ENCODE measurements at regions not wholly inside any gene's neighbourhood (a gene's known extent, or its start where the extent isn't known, plus 50 kb on each side); places are given as distances from the start of the nearest gene placed in this dataset.

DNA sequence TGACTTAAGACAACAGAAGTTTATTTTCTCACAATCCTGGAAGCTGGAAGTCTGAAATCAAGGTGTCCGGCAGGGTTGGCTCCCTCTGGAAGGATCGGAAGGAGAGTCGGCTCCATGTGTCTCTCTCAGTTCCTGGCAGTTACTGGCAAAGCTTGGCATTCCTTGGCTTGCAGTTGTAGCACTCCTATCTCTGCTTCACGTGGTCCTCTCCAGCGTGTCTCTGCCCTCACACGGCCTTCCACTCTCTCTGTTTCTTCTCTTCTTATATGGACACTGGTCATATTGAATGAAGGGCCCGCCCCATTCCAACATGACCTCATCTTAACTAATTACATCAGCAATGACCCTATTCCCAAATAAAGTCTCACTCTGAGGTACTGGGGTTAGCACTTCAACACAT, 60.1 kb upstream of the TUNAR start:
- TF ChIP-seq, protein P1, sequence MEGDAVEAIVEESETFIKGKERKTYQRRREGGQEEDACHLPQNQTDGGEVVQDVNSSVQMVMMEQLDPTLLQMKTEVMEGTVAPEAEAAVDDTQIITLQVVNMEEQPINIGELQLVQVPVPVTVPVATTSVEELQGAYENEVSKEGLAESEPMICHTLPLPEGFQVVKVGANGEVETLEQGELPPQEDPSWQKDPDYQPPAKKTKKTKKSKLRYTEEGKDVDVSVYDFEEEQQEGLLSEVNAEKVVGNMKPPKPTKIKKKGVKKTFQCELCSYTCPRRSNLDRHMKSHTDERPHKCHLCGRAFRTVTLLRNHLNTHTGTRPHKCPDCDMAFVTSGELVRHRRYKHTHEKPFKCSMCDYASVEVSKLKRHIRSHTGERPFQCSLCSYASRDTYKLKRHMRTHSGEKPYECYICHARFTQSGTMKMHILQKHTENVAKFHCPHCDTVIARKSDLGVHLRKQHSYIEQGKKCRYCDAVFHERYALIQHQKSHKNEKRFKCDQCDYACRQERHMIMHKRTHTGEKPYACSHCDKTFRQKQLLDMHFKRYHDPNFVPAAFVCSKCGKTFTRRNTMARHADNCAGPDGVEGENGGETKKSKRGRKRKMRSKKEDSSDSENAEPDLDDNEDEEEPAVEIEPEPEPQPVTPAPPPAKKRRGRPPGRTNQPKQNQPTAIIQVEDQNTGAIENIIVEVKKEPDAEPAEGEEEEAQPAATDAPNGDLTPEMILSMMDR (IDR thresholded peaks at IDR 0.05; ENCODE audit: insufficient read depth, low read length), result no peak
- no peak for TF ChIP-seq POLR2AphosphoS5 (IDR thresholded peaks at IDR 0.05; ENCODE audit: low read depth)

Measured in HL-60 (cell line).